Activated CD4-positive, alpha-beta T cell treated with anti-CD3 and anti-CD28 coated beads, Interleukin-2, amount 10 ng/mL, durations not matched to agents 7 days and 5 days (primary cell): ENCODE measurements at regions not wholly inside any gene's neighbourhood (a gene's known extent, or its start where the extent isn't known, plus 50 kb on each side); places are given as distances from the start of the nearest gene placed in this dataset.

Experiments
- CTCF ChIA-PET: fragments of 350-600 bp; sonication (Branson Sonifier 250); formaldehyde crosslinking; loops from one replicate; lab custom pipeline; 2021; ENCODE audit warnings: antibody characterized with exemption; lab: Charles Lee
- POLR2A ChIA-PET: fragments of 350-600 bp; sonication (Branson Sonifier 250); formaldehyde crosslinking; loops from one replicate; lab custom pipeline; 2021; ENCODE audit warnings: antibody characterized with exemption; lab: Charles Lee
- DNase-seq: peaks from one replicate; pipeline ENCODE4 v3.0.0-alpha.2; 2020
- H3K27ac Mint-ChIP-seq: one replicate; pipeline ENCODE4 v1.8.0; 2021; ENCODE audit warnings: mild to moderate bottlenecking, moderate library complexity, mixed read lengths
- H3K27me3 Mint-ChIP-seq: one replicate; pipeline ENCODE4 v1.8.0; 2021; ENCODE audit warnings: mixed read lengths
- H3K36me3 Mint-ChIP-seq: one replicate; pipeline ENCODE4 v1.8.0; 2021; ENCODE audit warnings: low read depth, mixed read lengths
- H3K4me1 Mint-ChIP-seq: one replicate; pipeline ENCODE4 v1.8.0; 2021; ENCODE audit warnings: mixed read lengths
- H3K4me3 Mint-ChIP-seq: one replicate; pipeline ENCODE4 v1.8.0; 2021; ENCODE audit warnings: mild to moderate bottlenecking, moderate library complexity, mixed read lengths
- H3K9me3 Mint-ChIP-seq: one replicate; pipeline ENCODE4 v1.8.0; 2021; ENCODE audit warnings: mixed read lengths

DNA sequence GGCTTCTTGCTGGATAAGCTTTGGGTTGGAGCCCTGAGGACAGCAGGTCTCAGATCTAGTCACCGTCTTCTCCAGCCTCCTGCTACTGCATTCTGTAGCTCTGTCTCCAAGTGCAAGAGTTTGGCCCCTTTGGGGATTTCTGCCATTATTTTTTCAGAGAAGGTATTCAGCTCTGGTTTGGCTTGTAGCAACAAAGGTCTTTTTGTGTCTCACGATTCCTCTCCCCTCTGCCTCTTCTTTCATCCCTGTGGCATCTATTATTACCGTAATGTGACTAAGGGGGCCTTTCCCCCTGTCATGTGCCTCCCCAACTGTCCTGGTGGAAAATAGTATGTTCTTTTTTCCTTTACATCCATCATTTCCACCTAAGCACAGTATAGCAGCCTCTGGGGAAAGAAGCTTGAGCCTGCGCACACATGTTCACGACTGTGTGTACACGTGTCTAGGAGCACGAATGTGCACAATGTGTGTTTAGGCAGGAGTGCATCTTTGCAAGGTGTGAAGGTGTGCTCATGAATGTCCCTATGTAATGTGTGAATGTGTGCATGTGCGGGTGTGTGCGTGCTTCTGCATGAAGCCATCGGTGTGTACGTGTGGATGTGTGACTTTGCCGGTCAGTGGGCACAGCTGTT lies 273.9 kb downstream of the ZNF536 start:
- DNase-seq = no peak
- H3K9me3 Mint-ChIP-seq = no peaks in the 10 kb centered on the region
- ChIA-PET POLR2A (no interaction called here), CTCF (no interaction called here)
- H3K27me3 Mint-ChIP-seq = peaks cover 2% of the 10 kb centered on the region
- H3K36me3 Mint-ChIP-seq = no peaks in the 10 kb centered on the region
- no peak overlapping the region for H3K4me3 Mint-ChIP-seq
- no peaks in the 10 kb centered on the region for H3K4me1 Mint-ChIP-seq
- no peak overlapping the region for H3K27ac Mint-ChIP-seq

DNA sequence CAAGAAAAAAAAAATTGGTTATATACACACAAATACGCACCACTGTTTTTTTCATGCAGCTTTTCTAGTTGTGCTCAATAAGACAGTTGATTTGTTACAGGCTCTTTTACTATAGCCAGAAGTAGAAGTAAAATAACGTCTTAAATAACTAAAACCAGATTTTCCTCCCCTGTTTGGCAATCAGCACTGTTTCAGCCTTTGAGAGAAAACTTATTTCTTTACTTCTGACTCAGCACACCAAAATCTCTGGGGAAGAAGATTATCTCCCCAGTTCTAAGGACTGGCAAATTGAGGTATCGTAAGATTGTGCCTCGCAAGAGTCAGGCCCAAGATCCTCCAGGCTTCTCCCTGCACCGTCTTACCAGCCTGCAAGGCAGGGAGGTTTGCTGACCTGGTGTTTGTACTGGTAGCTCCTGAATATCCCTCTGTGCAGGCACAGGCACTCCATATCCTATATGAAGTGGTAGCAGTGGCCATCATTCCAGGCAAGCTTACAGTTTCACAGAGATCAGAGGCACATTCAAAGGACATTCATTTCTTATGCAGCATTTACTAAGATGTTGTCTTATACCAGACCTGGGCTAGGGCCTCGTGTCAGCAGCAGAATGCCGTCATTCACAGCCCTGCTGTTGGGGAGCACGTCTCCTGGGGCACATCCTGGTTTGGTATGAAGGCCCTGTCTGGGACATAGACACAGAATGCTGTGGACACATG lies 268.2 kb downstream of the ZNF536 start:
- ChIA-PET POLR2A (no interaction called here), CTCF (interaction anchor here (0.5 kb wide), 1 partner anchor 666 kb away, joined by 5 read pairs; no protein-coding TSS in a partner anchor)
- no peak overlapping the region for H3K4me3 Mint-ChIP-seq
- H3K4me1 Mint-ChIP-seq = no peaks in the 10 kb centered on the region
- no peaks in the 10 kb centered on the region for H3K27me3 Mint-ChIP-seq
- no peak overlapping the region for H3K27ac Mint-ChIP-seq
- no peaks in the 10 kb centered on the region for H3K36me3 Mint-ChIP-seq
- DNase-seq = no peak
- H3K9me3 Mint-ChIP-seq = peaks cover 5% of the 10 kb centered on the region

DNA sequence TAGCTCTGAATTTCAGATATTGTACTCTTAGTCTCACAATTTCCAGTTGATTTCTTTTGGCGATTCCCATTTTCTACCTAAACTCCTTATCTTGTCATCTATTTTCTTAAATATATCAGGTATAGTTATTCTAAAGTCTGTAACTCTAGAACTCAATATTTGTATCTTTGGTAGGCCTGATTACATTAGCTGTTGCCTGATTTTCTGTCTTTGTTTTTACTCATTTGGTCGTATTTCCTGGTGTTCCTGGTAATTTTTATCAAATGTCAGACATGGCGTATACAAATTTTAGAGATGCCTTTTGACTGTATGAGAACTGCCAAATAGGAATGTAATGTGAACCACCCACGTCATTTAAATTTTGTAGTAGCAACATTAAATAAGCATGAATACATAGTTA lies 266.7 kb downstream of the ZNF536 start:
- Mint-ChIP-seq H3K9me3 (peaks cover 5% of the 10 kb centered on the region), H3K27me3 (no peaks in the 10 kb centered on the region), H3K27ac (no peak overlapping the region), H3K4me3 (no peak overlapping the region), H3K4me1 (no peaks in the 10 kb centered on the region), H3K36me3 (no peaks in the 10 kb centered on the region)
- CTCF ChIA-PET = no interaction called here
- POLR2A ChIA-PET = no interaction called here
- DNase-seq = no peak

DNA sequence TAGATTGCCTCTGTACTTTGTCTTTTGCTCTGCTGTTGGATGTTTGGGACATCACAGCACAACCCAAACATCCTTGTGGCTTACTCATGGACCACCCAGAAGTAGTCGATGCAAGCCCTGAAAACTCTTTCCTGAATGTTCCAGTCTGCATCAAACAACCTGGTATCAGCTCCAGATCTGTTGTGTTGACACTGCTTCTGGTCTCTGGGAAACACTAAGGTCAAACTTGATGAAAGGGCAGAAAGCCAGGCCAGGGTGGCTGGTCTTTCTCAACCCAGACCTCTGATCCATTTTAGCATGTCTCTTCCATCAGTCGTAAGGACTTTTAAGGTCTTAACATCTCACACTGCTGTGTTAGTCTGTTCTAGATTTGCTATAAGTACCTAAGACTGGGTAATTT lies 265.7 kb downstream of the ZNF536 start:
- Mint-ChIP-seq H3K36me3 (no peaks in the 10 kb centered on the region), H3K4me1 (no peaks in the 10 kb centered on the region), H3K4me3 (no peak overlapping the region), H3K27ac (no peak overlapping the region), H3K27me3 (no peaks in the 10 kb centered on the region), H3K9me3 (peaks cover 5% of the 10 kb centered on the region)
- CTCF ChIA-PET = no interaction called here
- DNase-seq = no peak
- POLR2A ChIA-PET = no interaction called here

DNA sequence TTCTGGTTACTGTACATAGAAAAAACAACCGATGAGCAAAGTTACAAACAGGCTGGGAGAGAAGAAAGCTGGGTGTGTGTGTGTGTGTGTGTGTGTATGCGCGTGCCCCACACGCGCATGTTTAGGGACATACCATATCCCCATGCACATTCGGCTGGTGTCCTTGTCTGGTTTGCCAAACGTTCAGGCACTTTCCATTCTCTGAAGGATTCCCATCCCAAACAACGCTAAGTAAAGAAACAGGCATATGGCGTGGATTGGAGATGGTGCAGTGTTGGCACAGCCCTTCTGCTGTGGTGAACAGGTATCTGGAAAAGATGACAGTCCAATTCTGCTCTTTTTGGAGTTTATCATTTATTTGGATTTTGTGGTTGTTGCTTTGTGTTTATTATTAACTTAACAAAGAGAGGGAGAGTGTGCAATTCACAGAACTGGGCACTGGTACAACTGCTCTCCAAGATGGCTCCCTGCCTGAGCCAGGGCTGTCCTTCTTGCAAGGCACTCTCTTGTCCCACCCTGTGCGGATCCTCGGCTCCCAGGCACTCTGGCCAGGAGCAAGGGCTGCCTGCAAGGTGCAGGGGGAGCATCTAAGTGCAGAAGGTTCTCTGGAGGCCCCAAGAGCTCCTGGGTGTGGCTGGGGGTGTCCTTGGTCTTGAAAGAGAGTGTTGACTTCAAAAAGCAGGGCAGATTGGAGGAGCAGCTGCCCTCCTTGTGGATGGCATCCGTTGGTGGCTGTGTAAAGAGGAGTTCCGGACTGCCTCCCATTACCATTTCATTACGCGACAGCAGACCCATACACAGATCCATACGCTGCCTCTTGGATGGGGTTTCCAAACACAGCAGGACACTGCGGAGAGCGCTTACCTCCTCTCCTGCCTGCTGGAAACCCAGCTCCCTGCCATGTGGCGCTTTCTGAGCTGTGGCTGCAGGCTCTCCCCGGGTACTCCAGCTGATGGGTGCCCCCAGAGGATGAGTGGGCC lies 263.1 kb downstream of the ZNF536 start:
- H3K27me3 Mint-ChIP-seq = no peaks in the 10 kb centered on the region
- no peak overlapping the region for H3K4me3 Mint-ChIP-seq
- POLR2A ChIA-PET = no interaction called here
- H3K9me3 Mint-ChIP-seq = peaks cover 5% of the 10 kb centered on the region
- no peaks in the 10 kb centered on the region for H3K4me1 Mint-ChIP-seq
- no peaks in the 10 kb centered on the region for H3K36me3 Mint-ChIP-seq
- no peak overlapping the region for H3K27ac Mint-ChIP-seq
- no peak for DNase-seq
- CTCF ChIA-PET = no interaction called here

DNA sequence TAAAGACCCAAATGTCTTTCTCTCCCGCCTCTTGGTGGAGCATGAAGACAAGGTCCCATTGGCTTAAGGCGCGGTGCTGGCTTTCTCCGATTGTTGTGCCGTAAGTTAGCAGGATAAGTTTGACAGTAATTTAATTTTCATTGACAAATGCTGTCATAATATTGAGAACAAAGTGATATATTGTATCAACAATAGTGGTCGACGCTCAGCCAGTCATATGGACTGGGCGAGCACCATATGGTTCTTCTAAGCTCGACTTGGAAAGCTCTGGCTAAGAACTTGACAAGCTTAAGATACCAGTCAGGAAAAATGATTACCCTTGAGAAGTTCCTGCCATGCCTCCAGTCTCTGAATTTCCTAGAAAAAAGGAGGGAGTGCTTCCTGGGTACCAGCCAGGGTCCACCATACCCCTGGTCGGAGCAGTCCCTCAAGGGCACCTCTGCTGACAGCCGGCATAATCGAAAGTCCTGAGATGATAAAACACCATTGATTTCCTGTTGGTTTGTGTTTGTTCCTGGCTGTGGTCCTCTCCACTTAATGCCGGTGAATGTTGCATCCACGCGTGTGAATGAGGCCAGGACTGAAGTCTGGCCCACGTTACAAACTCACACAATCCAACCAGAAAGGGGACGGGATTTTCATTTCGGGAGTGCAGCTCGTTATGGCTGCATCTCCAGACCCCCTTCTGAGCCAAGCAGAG lies 262.1 kb downstream of the ZNF536 start:
- H3K36me3 Mint-ChIP-seq = no peaks in the 10 kb centered on the region
- H3K27ac Mint-ChIP-seq = no peak overlapping the region
- H3K27me3 Mint-ChIP-seq = no peaks in the 10 kb centered on the region
- POLR2A ChIA-PET = no interaction called here
- no peaks in the 10 kb centered on the region for H3K4me1 Mint-ChIP-seq
- no peak for DNase-seq
- CTCF ChIA-PET = no interaction called here
- H3K9me3 Mint-ChIP-seq = peaks cover 5% of the 10 kb centered on the region
- H3K4me3 Mint-ChIP-seq = no peak overlapping the region

DNA sequence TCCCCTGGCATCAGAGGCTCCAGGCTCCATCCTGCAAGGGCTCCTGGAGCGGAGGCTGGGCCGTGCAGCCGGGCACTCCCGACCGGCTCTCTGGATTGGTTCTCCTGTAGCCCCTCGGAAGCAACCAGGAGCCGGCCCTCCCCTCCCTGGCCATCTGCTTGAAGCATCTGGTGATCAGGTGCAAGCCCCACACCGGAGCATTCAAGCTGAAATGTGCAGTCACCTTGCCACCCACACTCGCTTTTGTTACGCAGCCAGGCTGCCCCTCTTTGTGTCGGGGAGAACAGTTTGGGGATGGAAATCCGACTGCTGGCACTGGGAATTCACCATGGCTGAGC lies 258.8 kb downstream of the ZNF536 start:
- no peaks in the 10 kb centered on the region for H3K27me3 Mint-ChIP-seq
- H3K4me3 Mint-ChIP-seq = no peak overlapping the region
- no peaks in the 10 kb centered on the region for H3K4me1 Mint-ChIP-seq
- H3K9me3 Mint-ChIP-seq = no peaks in the 10 kb centered on the region
- DNase-seq = no peak
- ChIA-PET CTCF (no interaction called here), POLR2A (no interaction called here)
- H3K27ac Mint-ChIP-seq = no peak overlapping the region
- no peaks in the 10 kb centered on the region for H3K36me3 Mint-ChIP-seq

DNA sequence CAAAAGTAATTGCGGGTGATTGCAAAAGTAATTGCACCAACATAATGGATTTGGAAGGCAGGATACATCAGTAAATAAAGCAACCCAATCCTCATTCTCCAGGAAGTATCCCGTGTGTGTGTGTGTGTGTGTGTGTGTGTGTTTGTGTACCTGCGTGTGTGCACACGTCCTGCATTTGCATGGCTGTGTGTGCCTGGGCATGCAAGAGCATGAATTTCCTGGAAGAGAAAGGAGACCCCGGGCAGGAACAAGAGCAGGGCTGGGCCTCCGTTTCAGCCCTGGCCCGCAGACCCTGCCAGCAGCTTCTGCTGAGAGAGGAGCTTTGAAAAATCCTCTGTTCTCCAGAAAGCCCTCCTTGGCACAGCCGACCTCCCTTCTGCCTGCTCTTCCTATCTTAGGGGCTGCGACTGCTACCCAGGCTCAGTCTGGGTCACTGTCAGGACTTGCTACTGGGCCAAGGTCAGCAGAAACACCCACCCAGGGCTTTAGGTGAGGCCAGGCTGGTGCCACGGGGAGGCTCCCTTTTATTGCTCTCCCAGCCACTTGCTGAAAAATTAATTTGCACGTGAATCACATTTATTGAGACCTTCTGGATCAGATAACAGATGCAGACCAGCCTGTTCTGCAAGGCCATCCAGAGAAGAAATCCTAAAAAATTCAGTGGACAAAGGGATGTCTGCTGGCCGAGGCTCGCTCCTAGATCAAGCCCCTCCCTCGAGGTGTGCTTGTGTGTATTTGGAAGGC lies 258.3 kb downstream of the ZNF536 start:
- Mint-ChIP-seq H3K9me3 (no peaks in the 10 kb centered on the region), H3K4me1 (no peaks in the 10 kb centered on the region), H3K4me3 (no peak overlapping the region), H3K36me3 (no peaks in the 10 kb centered on the region), H3K27me3 (no peaks in the 10 kb centered on the region), H3K27ac (no peak overlapping the region)
- ChIA-PET CTCF (no interaction called here), POLR2A (no interaction called here)
- DNase-seq = no peak

DNA sequence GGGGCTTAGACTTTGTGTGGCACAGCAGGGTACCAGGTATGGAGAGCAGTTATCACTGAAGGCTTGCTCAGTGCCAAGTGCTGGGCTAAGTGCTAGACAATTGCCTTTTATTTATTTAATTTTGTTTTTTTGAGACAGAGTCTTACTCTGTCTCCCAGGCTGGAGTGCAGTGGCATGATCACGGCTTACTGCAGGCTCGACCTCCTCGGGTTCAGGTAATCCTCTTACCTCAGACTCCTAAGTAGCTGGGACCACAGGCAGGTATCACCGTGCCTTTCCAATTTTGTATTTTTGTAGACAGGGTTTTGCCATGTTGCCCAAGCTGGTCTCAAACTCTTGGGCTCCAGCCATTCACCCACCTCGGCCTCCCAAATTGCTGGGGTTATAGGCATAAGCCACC lies 256.9 kb downstream of the ZNF536 start:
- ChIA-PET CTCF (no interaction called here), POLR2A (no interaction called here)
- H3K9me3 Mint-ChIP-seq = peaks cover 2% of the 10 kb centered on the region
- no peak overlapping the region for H3K27ac Mint-ChIP-seq
- H3K4me1 Mint-ChIP-seq = no peaks in the 10 kb centered on the region
- no peaks in the 10 kb centered on the region for H3K27me3 Mint-ChIP-seq
- no peak overlapping the region for H3K4me3 Mint-ChIP-seq
- no peak for DNase-seq
- H3K36me3 Mint-ChIP-seq = no peaks in the 10 kb centered on the region

DNA sequence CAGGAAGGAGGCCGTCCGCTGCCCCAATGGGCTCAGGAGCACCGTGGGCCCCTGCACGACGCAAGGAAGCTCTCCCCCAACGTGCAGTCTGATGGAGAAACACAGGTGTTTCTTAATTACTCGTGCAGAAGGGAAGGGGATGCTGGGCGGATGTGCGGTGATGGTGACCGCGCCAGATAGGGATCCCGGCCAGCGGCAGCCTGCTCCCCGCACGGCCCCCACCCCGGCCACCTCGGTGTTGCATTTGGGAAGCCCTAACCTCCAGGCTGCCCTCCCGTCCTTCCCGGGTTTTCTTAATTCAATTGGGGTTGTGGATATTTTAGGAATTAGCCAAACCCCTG lies 254.4 kb downstream of the ZNF536 start:
- Mint-ChIP-seq H3K4me3 (no peak overlapping the region), H3K9me3 (peaks cover 10% of the 10 kb centered on the region), H3K27me3 (no peaks in the 10 kb centered on the region), H3K36me3 (no peaks in the 10 kb centered on the region), H3K4me1 (no peaks in the 10 kb centered on the region), H3K27ac (no peak overlapping the region)
- ChIA-PET POLR2A (no interaction called here), CTCF (no interaction called here)
- no peak for DNase-seq

DNA sequence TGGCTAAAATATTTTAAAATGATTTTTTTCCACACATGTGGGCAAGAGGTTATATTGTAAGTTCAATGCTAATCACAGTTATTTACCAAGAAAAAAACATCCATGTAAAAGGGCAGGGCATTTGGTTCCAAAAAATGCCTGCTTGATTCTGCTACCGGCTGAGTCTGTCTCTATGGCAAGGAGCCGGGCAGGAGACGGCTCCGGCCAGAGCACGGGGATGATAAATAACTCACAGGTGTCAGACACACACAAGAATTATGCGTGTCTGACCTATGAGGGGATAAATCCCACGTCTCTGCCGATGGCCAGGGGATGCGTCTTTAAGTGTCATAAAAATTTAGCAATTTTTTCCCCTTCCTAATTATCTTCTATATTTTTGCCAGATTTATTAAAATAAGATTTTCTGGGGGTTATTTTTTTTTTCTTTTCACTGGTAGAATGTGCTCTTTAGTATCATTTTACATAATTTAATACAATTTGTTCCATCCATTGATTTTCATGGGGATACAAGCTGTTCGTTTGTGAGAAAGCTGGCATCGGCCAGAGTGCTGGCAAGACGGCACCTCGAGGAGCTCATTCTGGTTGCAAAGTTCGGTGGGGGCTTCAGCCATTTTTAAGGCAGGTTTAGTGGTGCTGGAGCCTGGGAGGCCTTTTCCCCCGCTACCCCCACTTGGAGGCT lies 253.9 kb downstream of the ZNF536 start:
- no peak for DNase-seq
- POLR2A ChIA-PET = no interaction called here
- H3K4me1 Mint-ChIP-seq = no peaks in the 10 kb centered on the region
- no peaks in the 10 kb centered on the region for H3K36me3 Mint-ChIP-seq
- peaks cover 10% of the 10 kb centered on the region for H3K9me3 Mint-ChIP-seq
- H3K27ac Mint-ChIP-seq = no peak overlapping the region
- H3K4me3 Mint-ChIP-seq = no peak overlapping the region
- H3K27me3 Mint-ChIP-seq = no peaks in the 10 kb centered on the region
- CTCF ChIA-PET = no interaction called here

DNA sequence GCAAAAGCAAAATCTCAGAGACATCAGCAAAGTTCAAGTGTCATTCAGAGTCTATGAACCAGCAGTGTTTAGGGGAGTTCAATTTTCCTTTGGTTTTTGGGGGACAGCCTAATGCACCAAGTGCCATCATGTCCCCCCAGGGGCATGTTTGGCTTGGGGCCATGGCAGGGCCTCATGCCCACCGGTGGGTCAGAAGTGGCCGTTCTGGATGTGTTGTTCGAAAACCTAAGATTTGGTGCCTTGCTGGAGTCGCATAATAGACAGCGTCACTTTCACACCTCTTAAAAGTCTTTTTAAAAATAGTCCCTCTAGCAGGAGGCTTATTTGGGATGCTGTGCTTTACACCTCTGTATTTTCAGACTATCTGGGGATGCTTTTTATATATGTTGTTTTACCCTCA lies 250.1 kb downstream of the ZNF536 start:
- CTCF ChIA-PET = no interaction called here
- Mint-ChIP-seq H3K27ac (no peak overlapping the region), H3K4me3 (no peak overlapping the region), H3K36me3 (no peaks in the 10 kb centered on the region), H3K9me3 (peaks cover 10% of the 10 kb centered on the region), H3K4me1 (no peaks in the 10 kb centered on the region), H3K27me3 (no peaks in the 10 kb centered on the region)
- DNase-seq = no peak
- POLR2A ChIA-PET = no interaction called here
